ENCODE measurements at regions not wholly inside any gene's neighbourhood (a gene's known extent, or its start where the extent isn't known, plus 50 kb on each side); places are given as distances from the start of the nearest gene placed in this dataset.

GRCh38 chr13:87355451-87355850 is 315.7 kb upstream of the SLITRK5 start:
- DNase-seq (ENCODE audit: low spot score): no peak

GRCh38 chr13:87356314-87356713 is 314.9 kb upstream of the SLITRK5 start:
- DNase-seq (ENCODE audit: low spot score): no peak

- no peak for DNase-seq (ENCODE audit: low spot score)
Observed at GRCh38 chr13:87358319-87358718, 312.9 kb upstream of the SLITRK5 start.

GRCh38 chr13:87361216-87361615 is 310.0 kb upstream of the SLITRK5 start:
- no peak for DNase-seq (ENCODE audit: low spot score)

GRCh38 chr13:87368639-87369038 is 302.5 kb upstream of the SLITRK5 start:
- DNase-seq (ENCODE audit: low spot score): no peak

GRCh38 chr13:87376081-87376480 is 295.1 kb upstream of the SLITRK5 start:
- no peak for DNase-seq (ENCODE audit: low spot score)

- DNase-seq (ENCODE audit: low spot score): no peak
Observed at GRCh38 chr13:87384099-87384498, 287.1 kb upstream of the SLITRK5 start.

- DNase-seq (ENCODE audit: low spot score): no peak
Observed at GRCh38 chr13:87393358-87393757, 277.8 kb upstream of the SLITRK5 start.

- no peak for DNase-seq (ENCODE audit: low spot score)
Observed at GRCh38 chr13:87398047-87398446, 273.1 kb upstream of the SLITRK5 start.

- no peak for DNase-seq (ENCODE audit: low spot score)
Observed at GRCh38 chr13:87403748-87404432, 267.3 kb upstream of the SLITRK5 start.

GRCh38 chr13:87426742-87427141 is 244.4 kb upstream of the SLITRK5 start:
- DNase-seq (ENCODE audit: low spot score): no peak

GRCh38 chr13:87444135-87444534 is 227.0 kb upstream of the SLITRK5 start:
- no peak for DNase-seq (ENCODE audit: low spot score)

- DNase-seq (ENCODE audit: low spot score): no peak
Observed at GRCh38 chr13:87452281-87452680, 218.9 kb upstream of the SLITRK5 start.

GRCh38 chr13:87453244-87453643 is 217.9 kb upstream of the SLITRK5 start:
- DNase-seq (ENCODE audit: low spot score): no peak

GRCh38 chr13:87459419-87459818 is 211.8 kb upstream of the SLITRK5 start:
- no peak for DNase-seq (ENCODE audit: low spot score)

GRCh38 chr13:87497426-87497825 is 173.7 kb upstream of the SLITRK5 start:
- no peak for DNase-seq (ENCODE audit: low spot score)

GRCh38 chr13:87498681-87499080 is 172.5 kb upstream of the SLITRK5 start:
- no peak for DNase-seq (ENCODE audit: low spot score)

- DNase-seq (ENCODE audit: low spot score): no peak
Observed at GRCh38 chr13:87524775-87525174, 146.4 kb upstream of the SLITRK5 start.

- no peak for DNase-seq (ENCODE audit: low spot score)
Observed at GRCh38 chr13:87533776-87534175, 137.4 kb upstream of the SLITRK5 start.

GRCh38 chr13:87535911-87536310 is 135.3 kb upstream of the SLITRK5 start:
- DNase-seq (ENCODE audit: low spot score): no peak

- no peak for DNase-seq (ENCODE audit: low spot score)
Observed at GRCh38 chr13:87536499-87536898, 134.7 kb upstream of the SLITRK5 start.

- DNase-seq (ENCODE audit: low spot score): no peak
Observed at GRCh38 chr13:87536899-87537298, 134.3 kb upstream of the SLITRK5 start.

GRCh38 chr13:87537951-87538350 is 133.2 kb upstream of the SLITRK5 start:
- no peak for DNase-seq (ENCODE audit: low spot score)

- no peak for DNase-seq (ENCODE audit: low spot score)
Observed at GRCh38 chr13:87538366-87539052, 132.7 kb upstream of the SLITRK5 start.
